Liver (tissue), 3 donors: ENCODE measurements at regions not wholly inside any gene's neighbourhood (a gene's known extent, or its start where the extent isn't known, plus 50 kb on each side); places are given as distances from the start of the nearest gene placed in this dataset.

Experiments
- CTCF ChIP-seq: fragments of 150-350 bp; IDR thresholded peaks from 2 replicates; pipeline ENCODE4 v1.5.1; 2017; ENCODE audit warnings: improper control_type of control experiment, low read depth, low read length; ENCODE audit not compliant: missing input control
- EGR1 ChIP-seq, 2 donors: IDR thresholded peaks; 2 replicates each; pipeline ENCODE4 v1.6.1; 2016 to 2018; ENCODE audit warnings: antibody characterized with exemption in 2 of 2, low read depth in 2 of 2
- FOXA1 ChIP-seq: IDR thresholded peaks from 2 replicates; pipeline ENCODE4 v1.6.1; 2016; ENCODE audit warnings: antibody characterized with exemption
- JUND ChIP-seq, 2 donors: IDR thresholded peaks; 2 replicates each; pipeline ENCODE4 v1.6.1; 2016; ENCODE audit warnings: antibody characterized with exemption in 2 of 2
- RAD21 ChIP-seq, 2 donors: IDR thresholded peaks; 2 replicates each; pipeline ENCODE4 v1.6.1; 2016; ENCODE audit warnings: antibody characterized with exemption in 2 of 2, mild to moderate bottlenecking in 2 of 2
- RXRA ChIP-seq, 2 donors: IDR thresholded peaks; 2 replicates each; pipeline ENCODE4 v1.6.1; 2017 to 2018; ENCODE audit warnings: antibody characterized with exemption in 2 of 2, mild to moderate bottlenecking in 1 of 2
- SP1 ChIP-seq: IDR thresholded peaks from 2 replicates; pipeline ENCODE4 v1.6.1; 2018; ENCODE audit warnings: antibody characterized with exemption, mild to moderate bottlenecking
- TAF1 ChIP-seq: conservative IDR thresholded peaks from 2 replicates; pipeline ENCODE4 v1.6.1; 2016; ENCODE audit warnings: antibody characterized with exemption, mild to moderate bottlenecking
- ZBTB33 ChIP-seq: IDR thresholded peaks from 2 replicates; pipeline ENCODE4 v1.6.1; 2016; ENCODE audit warnings: antibody characterized with exemption
- TF ChIP-seq, protein P1 (sequence below): IDR thresholded peaks from 2 replicates; pipeline ENCODE4 v1.6.1; 2016; ENCODE audit warnings: antibody characterized with exemption, mild to moderate bottlenecking
- donor health status: healthy.
- donor health status: healthy.

DNA sequence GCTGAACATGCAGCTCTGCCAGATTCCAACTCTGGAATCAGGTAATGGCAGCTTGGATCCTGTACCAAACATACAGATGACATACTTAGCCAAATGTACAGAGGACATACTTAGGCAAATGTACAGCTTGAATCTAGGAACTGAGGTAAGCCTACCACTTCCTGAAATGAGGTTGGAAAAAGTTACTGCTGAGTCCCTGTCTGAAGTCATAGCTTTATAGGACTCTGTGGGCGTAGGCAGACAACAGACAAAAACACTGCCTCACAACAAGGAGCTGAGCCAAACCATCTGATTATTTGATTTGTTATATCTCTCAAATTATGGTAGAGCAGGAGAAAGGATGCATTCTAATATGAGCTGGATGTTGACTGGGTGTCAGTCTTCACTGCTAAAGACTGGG is 290.2 kb upstream of the TCF4 start:
- no peak for TF ChIP-seq CTCF
- no peak for TF ChIP-seq SP1
- TF ChIP-seq RXRA (IDR thresholded peaks at IDR 0.05), result no peak
- no peak for TF ChIP-seq TAF1
- TF ChIP-seq FOXA1, result no peak
- TF ChIP-seq, protein P1, sequence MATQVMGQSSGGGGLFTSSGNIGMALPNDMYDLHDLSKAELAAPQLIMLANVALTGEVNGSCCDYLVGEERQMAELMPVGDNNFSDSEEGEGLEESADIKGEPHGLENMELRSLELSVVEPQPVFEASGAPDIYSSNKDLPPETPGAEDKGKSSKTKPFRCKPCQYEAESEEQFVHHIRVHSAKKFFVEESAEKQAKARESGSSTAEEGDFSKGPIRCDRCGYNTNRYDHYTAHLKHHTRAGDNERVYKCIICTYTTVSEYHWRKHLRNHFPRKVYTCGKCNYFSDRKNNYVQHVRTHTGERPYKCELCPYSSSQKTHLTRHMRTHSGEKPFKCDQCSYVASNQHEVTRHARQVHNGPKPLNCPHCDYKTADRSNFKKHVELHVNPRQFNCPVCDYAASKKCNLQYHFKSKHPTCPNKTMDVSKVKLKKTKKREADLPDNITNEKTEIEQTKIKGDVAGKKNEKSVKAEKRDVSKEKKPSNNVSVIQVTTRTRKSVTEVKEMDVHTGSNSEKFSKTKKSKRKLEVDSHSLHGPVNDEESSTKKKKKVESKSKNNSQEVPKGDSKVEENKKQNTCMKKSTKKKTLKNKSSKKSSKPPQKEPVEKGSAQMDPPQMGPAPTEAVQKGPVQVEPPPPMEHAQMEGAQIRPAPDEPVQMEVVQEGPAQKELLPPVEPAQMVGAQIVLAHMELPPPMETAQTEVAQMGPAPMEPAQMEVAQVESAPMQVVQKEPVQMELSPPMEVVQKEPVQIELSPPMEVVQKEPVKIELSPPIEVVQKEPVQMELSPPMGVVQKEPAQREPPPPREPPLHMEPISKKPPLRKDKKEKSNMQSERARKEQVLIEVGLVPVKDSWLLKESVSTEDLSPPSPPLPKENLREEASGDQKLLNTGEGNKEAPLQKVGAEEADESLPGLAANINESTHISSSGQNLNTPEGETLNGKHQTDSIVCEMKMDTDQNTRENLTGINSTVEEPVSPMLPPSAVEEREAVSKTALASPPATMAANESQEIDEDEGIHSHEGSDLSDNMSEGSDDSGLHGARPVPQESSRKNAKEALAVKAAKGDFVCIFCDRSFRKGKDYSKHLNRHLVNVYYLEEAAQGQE, result no peak
- no peak for TF ChIP-seq JUND (IDR thresholded peaks at IDR 0.05)
- TF ChIP-seq EGR1 (IDR thresholded peaks at IDR 0.05; ENCODE audit: low read depth in 2 of 2), result no peak
- no peak for TF ChIP-seq ZBTB33
- no peak for TF ChIP-seq RAD21 (IDR thresholded peaks at IDR 0.05)
